Lung (tissue), 11 donors: ENCODE measurements at regions not wholly inside any gene's neighbourhood (a gene's known extent, or its start where the extent isn't known, plus 50 kb on each side); places are given as distances from the start of the nearest gene placed in this dataset.
A peak's percentile ranks its signal among the peaks of the same experiment; 100 is the strongest.

Experiments
- ATAC-seq: fragments of 200-7000 bp; cut with Tn5 transposase; one replicate; pipeline ENCODE4 v1.9.1; 2020; ENCODE audit warnings: moderate number of reproducible peaks; ENCODE audit not compliant: insufficient read depth, low FRiP score
- DNase-seq, 3 donors: peaks; one replicate each; pipeline ENCODE4 v3.0.0-alpha.2; 2013 to 2017
- H3K27ac ChIP-seq, 2 donors: one replicate each; pipeline ENCODE4 v1.5.1; 2013; ENCODE audit warnings: mild to moderate bottlenecking in 2 of 2, moderate library complexity in 2 of 2, control low read depth in 1 of 2, inconsistent platforms in 1 of 2, low read depth in 1 of 2, low read length in 1 of 2
- H3K27me3 ChIP-seq, 3 donors: one replicate each; pipeline ENCODE4 v1.5.1; 2013; ENCODE audit warnings: low read length in 2 of 3; ENCODE audit not compliant: control insufficient read depth in 3 of 3, insufficient read depth in 3 of 3
- H3K36me3 ChIP-seq, 4 donors: one replicate each; pipeline ENCODE4 v1.5.1; 2013; ENCODE audit warnings: low read length in 4 of 4, mild to moderate bottlenecking in 1 of 4, moderate library complexity in 1 of 4; ENCODE audit not compliant: control insufficient read depth in 4 of 4, insufficient read depth in 4 of 4
- H3K4me1 ChIP-seq, 5 donors: one replicate each; pipeline ENCODE4 v1.5.1; 2013; ENCODE audit warnings: low read length in 5 of 5, mild to moderate bottlenecking in 2 of 5, moderate library complexity in 1 of 5; ENCODE audit not compliant: control insufficient read depth in 5 of 5, insufficient read depth in 5 of 5
- H3K4me3 ChIP-seq: one replicate; pipeline ENCODE4 v1.5.1; 2013; ENCODE audit warnings: mild to moderate bottlenecking, control low read depth, moderate library complexity
- H3K9ac ChIP-seq, 2 donors: one replicate each; pipeline ENCODE4 v1.5.1; 2013; ENCODE audit warnings: low read length in 2 of 2, control low read depth in 1 of 2; ENCODE audit not compliant: insufficient read depth in 1 of 2
- H3K9me3 ChIP-seq, 4 donors: one replicate each; pipeline ENCODE4 v1.5.1; 2013; ENCODE audit warnings: low read length in 3 of 4, mild to moderate bottlenecking in 1 of 4, moderate library complexity in 1 of 4; ENCODE audit not compliant: control insufficient read depth in 4 of 4, insufficient read depth in 3 of 4
- CTCF ChIP-seq: IDR thresholded peaks from 2 replicates; pipeline ENCODE4 v1.5.1; 2012; ENCODE audit warnings: mild to moderate bottlenecking; ENCODE audit errors: control extremely low read depth, extremely low read depth
- WGBS, 2 donors: extraction: QIAGEN DNeasy Blood & Tissue Kit; methylation state at CpG; one replicate each; pipeline ENCODE4 v1.1.7; 2013; 5-methylcytosine and 5-hydroxymethylcytosine counted together
- donor health status: control.
- donor health status: control.
- donor health status: Bipolar disorder and iron deficiency.
- donor health status: healthy.
- donor health status: DM: yes; HTN: yes; CAD: no.

DNA sequence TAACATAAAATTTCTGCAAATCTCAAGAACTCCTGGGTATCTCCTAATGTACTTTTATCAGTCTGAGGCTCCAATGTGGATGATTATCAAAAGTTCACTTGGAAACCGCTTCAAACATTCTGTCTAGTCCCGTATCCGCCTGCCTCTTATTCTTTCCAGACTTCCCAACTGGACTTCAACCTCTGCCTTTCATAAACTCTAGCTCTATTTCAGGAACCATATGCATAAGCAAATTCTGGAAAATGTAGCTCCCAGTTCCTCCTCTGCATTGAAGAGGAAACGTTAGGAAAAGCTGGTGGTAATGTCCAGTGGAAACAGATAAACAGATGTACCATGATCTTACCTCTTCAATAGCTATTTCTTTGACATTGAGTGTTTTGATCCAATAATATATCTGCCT, 285.0 kb downstream of the KCNJ2 start:
- Histone ChIP-seq H3K27ac (no peak overlapping the region), H3K36me3 (no peaks in the 10 kb centered on the region), H3K4me1 (no peaks in the 10 kb centered on the region), H3K9me3 (no peaks in the 10 kb centered on the region), H3K9ac (no peak overlapping the region), H3K4me3 (no peak overlapping the region), H3K27me3 (no peaks in the 10 kb centered on the region)
- TF ChIP-seq CTCF: no peak
- ATAC-seq: no peak
- DNase-seq: no peak
- 75 to 83% methylated on average over 4 of the region's 4 CpGs for WGBS, 2 donors

DNA sequence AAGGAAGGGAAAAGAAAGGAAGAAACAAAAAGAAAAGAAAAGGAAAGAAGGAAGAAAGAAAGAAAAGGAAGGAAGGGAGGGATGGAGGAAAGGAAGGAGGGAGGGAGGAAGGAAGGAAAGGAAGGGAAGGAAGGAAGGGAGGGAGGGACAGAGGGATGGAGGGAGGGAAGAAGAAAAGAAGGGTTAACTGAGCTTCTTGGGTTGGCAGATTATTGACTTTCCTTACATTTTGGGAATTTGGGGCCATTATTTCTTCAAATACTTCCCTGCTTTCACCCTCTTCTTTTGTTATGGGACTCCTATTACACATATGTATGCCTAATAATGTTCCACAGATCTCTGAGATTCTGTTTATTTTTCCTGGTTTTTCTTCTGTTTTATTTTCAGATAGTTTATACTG, 285.6 kb downstream of the KCNJ2 start:
- no peak overlapping the region for H3K9ac ChIP-seq
- no peak overlapping the region for H3K4me3 ChIP-seq
- no peaks in the 10 kb centered on the region for H3K9me3 ChIP-seq
- no peak for ATAC-seq
- H3K27me3 ChIP-seq: no peaks in the 10 kb centered on the region
- no peaks in the 10 kb centered on the region for H3K4me1 ChIP-seq
- no peak for DNase-seq
- no peak for TF ChIP-seq CTCF
- H3K36me3 ChIP-seq: no peaks in the 10 kb centered on the region
- H3K27ac ChIP-seq: no peak overlapping the region

- WGBS, 2 donors: 69 to 80% methylated on average over 2 of the region's 2 CpGs
- ATAC-seq: no peak
- Histone ChIP-seq H3K36me3 (no peaks in the 10 kb centered on the region), H3K9me3 (no peaks in the 10 kb centered on the region), H3K27ac (no peak overlapping the region), H3K4me3 (no peak overlapping the region), H3K9ac (no peak overlapping the region), H3K4me1 (no peaks in the 10 kb centered on the region), H3K27me3 (no peaks in the 10 kb centered on the region)
- DNase-seq: peak in 1 of 3 donors; percentile 20
- no peak for TF ChIP-seq CTCF
Observed at GRCh38 chr17:70464995-70465394, 295.7 kb downstream of the KCNJ2 start.

DNA sequence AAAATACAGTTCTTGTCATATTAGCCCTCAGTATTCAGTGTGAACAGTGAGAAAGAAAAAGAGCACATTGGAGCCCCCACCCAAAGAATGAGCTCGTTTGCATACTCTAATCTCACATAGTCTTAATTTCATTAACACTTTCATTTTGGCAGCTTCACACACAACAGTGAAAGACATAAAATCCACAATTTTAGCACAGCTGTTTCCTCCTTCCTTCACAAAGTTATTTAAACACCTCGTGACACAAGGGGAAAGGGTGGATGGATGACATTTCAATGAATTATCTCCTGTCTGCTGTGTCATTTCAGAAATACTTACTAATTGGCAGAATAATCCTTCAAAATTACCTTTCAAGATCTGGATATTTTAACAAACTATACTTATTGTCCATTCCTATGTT, 299.3 kb downstream of the KCNJ2 start:
- Histone ChIP-seq H3K9me3 (no peaks in the 10 kb centered on the region), H3K9ac (no peak overlapping the region), H3K4me1 (no peaks in the 10 kb centered on the region), H3K36me3 (no peaks in the 10 kb centered on the region), H3K27ac (no peak overlapping the region), H3K4me3 (no peak overlapping the region), H3K27me3 (no peaks in the 10 kb centered on the region)
- TF ChIP-seq CTCF: no peak
- ATAC-seq: no peak
- WGBS, 2 donors: 15 to 45% methylated on average over 2 of the region's 2 CpGs
- no peak for DNase-seq
